Kidney capillary endothelial cell (primary cell): ENCODE measurements at regions not wholly inside any gene's neighbourhood (a gene's known extent, or its start where the extent isn't known, plus 50 kb on each side); places are given as distances from the start of the nearest gene placed in this dataset.

Source experiments
- DNase-seq: peaks from one replicate; pipeline ENCODE4 v3.0.0-alpha.2; 2018; ENCODE audit warnings: low spot score

GRCh38 chr5:61622156-61622555 is 290.1 kb downstream of the ZSWIM6 start:
- no peak for DNase-seq

- DNase-seq, result no peak
Observed at GRCh38 chr5:61623401-61624069, 291.5 kb downstream of the ZSWIM6 start.

GRCh38 chr5:61624553-61625136 is 292.6 kb downstream of the ZSWIM6 start:
- no peak for DNase-seq

GRCh38 chr5:61625137-61625561 is 293.1 kb downstream of the ZSWIM6 start:
- DNase-seq, result no peak

- DNase-seq, result peak; percentile 28
Observed at GRCh38 chr5:61625681-61626621, 293.9 kb downstream of the ZSWIM6 start.

- no peak for DNase-seq
Observed at GRCh38 chr5:61626639-61627282, 294.7 kb downstream of the ZSWIM6 start.

GRCh38 chr5:61627531-61627930 is 295.5 kb downstream of the ZSWIM6 start:
- DNase-seq, result no peak

GRCh38 chr5:61630908-61631307 is 298.9 kb downstream of the ZSWIM6 start:
- DNase-seq, result no peak

- no peak for DNase-seq
Observed at GRCh38 chr5:61631438-61631941, 299.4 kb downstream of the ZSWIM6 start.

GRCh38 chr5:61632064-61632463 is 300.0 kb downstream of the ZSWIM6 start:
- no peak for DNase-seq

- DNase-seq, result no peak
Observed at GRCh38 chr5:61635271-61635670, 303.2 kb downstream of the ZSWIM6 start.

- DNase-seq, result no peak
Observed at GRCh38 chr5:61637566-61637965, 305.5 kb downstream of the ZSWIM6 start.

GRCh38 chr5:61638476-61638875 is 306.4 kb downstream of the ZSWIM6 start:
- no peak for DNase-seq

GRCh38 chr5:61640179-61641021 is 308.3 kb downstream of the ZSWIM6 start:
- DNase-seq, result no peak

- no peak for DNase-seq
Observed at GRCh38 chr5:61641748-61642565, 309.9 kb downstream of the ZSWIM6 start.

- no peak for DNase-seq
Observed at GRCh38 chr5:61647672-61648071, 315.6 kb downstream of the ZSWIM6 start.

GRCh38 chr5:61649231-61649630 is 317.2 kb downstream of the ZSWIM6 start:
- DNase-seq, result no peak

GRCh38 chr5:61649971-61650370 is 317.9 kb downstream of the ZSWIM6 start:
- no peak for DNase-seq

- no peak for DNase-seq
Observed at GRCh38 chr5:61650661-61651060, 318.6 kb downstream of the ZSWIM6 start.

GRCh38 chr5:61651195-61651594 is 319.1 kb downstream of the ZSWIM6 start:
- no peak for DNase-seq
